NCI-H2029 (cell line): ENCODE measurements at regions not wholly inside any gene's neighbourhood (a gene's known extent, or its start where the extent isn't known, plus 50 kb on each side); places are given as distances from the start of the nearest gene placed in this dataset.
"Not testable (repeated sequence)": the region's sequence is repeated elsewhere in the genome, so short reads cannot be mapped to it uniquely, and the experiment has no call there.

ENCODE experiments used
- DNase-seq: peaks from one replicate; lab custom pipeline; 2025; lab: John Stamatoyannopoulos, UW

DNA sequence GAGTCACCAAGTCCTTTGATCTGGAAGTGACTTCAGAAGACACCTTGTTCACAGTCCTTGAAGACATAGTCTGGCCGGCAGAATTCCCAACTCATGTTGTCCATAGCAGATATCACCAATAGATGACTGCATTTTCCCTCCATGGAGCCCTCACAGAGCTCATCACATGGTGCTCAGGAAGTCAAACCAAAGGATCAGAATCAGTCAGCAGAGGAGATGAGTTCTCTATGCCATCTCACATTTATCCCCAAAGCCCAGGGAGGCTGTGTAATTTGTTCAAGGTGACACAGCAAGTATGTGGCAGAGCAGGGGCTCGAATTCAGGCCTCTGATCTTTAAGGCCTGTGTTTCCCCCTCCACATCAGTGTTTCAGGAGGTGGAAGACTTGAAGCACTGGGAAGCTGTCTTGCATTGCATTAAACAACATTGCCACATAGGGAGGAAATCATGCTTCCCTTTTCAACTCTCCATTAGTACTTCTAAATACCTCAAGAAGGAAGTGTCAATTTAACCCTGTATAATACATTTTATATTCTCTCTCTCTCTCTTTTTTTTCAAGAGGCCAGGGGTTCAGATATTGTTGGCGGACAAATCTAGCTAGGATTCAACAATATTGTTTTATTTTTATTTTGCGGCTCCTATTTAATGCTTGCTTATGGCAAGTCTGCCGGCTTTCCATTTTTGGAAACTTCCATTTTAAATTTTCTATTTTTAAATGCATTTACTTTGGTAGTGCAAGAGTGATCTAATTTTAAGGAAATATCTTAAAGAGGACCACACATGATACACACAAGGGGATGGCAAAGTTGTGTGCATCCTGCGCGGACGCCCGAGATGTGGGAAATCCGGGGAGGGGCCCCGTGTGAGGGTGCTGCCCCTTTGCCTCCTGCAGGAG lies 61.9 kb downstream of the NPIPB5 start:
- DNase-seq, result not testable (repeated sequence)

- not testable (repeated sequence) for DNase-seq
Measured at GRCh38 chr16:22573225-22573530, 62.5 kb downstream of the NPIPB5 start.

- not testable (repeated sequence) for DNase-seq
Measured at GRCh38 chr16:22576506-22576905, 65.8 kb downstream of the NPIPB5 start.

- not testable (repeated sequence) for DNase-seq
Measured at GRCh38 chr16:22583195-22583594, 72.5 kb downstream of the NPIPB5 start.

GRCh38 chr16:22584459-22584858 lies 73.8 kb downstream of the NPIPB5 start:
- DNase-seq, result not testable (repeated sequence)

GRCh38 chr16:22584941-22585340 lies 74.2 kb downstream of the NPIPB5 start:
- DNase-seq, result not testable (repeated sequence)

DNA sequence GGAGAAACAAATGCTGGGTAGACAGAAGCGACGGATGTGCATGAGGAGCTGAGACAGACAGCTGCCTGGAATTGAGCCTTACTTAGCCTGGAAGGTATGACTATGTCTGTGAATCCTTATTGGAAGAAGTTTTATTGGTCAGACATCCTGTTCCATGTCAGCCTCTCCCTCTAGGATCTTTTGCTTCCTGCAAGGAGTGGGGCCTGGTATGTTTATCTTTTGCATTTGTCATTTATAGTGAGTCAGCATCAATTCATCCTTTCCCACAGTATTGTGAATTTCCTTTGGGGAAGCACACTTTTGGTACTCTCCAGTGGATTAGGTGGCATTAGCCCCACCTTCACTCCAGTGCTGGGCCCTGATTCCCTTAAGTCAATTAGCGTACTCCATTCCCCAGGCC lies 74.7 kb downstream of the NPIPB5 start:
- not testable (repeated sequence) for DNase-seq

DNA sequence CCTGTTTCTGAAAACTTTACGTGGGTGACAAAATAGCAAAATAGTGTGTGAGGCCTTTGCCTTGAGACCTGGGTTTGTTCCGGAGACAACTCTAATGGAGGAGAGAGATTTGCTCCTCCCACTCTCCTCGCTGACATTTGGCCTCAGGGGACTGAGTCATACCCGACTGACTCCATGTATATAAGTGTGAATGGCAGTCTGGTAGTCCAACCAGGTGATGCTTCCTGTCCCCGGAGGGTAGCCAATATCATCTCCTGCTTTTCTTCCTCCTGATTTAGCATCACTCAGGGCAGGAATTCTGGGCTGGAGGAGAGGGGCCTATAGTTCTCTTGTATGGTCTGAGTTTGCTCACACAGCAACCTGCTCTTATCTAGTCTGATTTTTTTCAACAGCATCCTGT lies 76.0 kb downstream of the NPIPB5 start:
- not testable (repeated sequence) for DNase-seq

- not testable (repeated sequence) for DNase-seq
Measured at GRCh38 chr16:22589757-22590156, 79.1 kb downstream of the NPIPB5 start.

GRCh38 chr16:22596445-22597045 lies 85.9 kb downstream of the NPIPB5 start:
- DNase-seq, result not testable (repeated sequence)

DNA sequence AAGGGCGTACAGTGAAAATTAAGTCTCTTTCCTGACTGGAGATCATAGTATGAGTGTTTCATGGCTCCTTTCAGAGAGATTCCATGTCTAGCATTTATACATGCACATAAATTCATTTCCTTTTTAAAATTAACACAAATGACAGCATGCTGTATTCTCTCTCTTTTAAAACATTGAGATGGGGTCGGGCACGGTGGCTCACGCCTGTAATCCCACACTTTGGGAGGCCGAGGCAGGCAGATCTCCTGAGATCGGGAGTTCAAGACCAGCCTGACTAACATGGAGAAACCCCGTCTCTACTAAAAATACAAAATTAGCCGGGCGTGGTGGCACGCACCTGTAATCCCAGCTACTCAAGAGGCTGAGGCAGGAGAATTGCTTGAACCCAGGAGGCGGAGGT lies 93.1 kb downstream of the NPIPB5 start:
- not testable (repeated sequence) for DNase-seq

DNA sequence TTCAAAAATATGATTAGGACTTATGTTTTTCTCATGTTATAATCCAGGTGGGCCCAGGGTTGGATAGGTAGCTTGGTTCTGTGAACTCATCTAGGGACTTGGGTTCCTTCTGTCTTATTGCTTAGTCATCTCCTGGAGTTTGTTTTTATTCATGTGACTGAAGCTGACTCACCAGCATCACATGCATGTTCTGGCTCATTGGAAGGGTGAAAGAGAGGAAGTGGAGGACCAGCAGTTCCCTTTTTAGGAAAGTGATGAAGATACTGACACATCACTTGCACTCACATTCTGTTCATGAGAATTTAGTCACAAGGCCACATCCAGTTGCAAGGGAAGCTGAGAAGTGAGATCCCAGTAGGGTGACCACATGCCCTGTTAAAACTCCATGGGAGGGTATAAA lies 95.9 kb downstream of the NPIPB5 start:
- DNase-seq, result not testable (repeated sequence)

- not testable (repeated sequence) for DNase-seq
Measured at GRCh38 chr16:22609798-22610197, 99.1 kb downstream of the NPIPB5 start.

DNA sequence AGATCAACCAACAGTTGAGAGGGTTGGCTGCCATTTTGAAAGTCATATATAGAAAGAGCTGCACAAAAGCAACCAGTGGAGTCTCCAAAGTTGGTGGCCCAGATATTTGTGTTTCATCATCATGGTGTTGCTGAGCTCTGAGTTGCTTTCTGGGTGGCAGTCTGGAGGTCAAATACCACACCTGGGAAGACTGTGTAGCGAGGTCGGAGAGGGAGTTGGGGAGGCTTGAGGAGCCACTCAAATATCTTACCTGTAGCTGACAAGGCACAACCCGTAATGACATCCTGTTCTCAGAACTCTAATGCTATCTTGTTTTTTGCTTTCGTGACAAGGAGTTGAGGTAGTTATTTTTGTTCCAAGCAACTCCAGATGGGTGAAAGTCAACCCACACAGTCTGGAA lies 100.4 kb downstream of the NPIPB5 start:
- not testable (repeated sequence) for DNase-seq

- DNase-seq, result no peak
Measured at GRCh38 chr16:22614271-22614947, 103.7 kb downstream of the NPIPB5 start.

DNA sequence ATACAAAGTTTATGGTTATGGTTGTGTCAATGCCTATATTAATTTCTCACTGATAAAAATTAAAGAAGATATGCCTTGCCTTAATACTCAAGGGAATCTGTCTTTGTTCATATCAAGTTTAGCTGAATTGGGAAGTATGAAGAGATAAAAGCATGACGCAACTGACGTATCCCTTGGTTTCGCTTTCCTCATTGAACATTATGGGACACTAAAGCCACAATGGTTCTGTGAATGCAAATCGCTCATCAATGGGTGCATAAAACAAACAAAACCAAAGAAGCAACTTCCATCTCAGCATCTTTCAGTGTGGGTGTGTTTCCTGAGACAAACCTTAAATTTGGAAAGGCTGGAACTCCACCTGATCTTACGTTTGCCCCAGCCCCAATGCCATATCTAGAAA lies 108.2 kb downstream of the NPIPB5 start:
- DNase-seq, result no peak

DNA sequence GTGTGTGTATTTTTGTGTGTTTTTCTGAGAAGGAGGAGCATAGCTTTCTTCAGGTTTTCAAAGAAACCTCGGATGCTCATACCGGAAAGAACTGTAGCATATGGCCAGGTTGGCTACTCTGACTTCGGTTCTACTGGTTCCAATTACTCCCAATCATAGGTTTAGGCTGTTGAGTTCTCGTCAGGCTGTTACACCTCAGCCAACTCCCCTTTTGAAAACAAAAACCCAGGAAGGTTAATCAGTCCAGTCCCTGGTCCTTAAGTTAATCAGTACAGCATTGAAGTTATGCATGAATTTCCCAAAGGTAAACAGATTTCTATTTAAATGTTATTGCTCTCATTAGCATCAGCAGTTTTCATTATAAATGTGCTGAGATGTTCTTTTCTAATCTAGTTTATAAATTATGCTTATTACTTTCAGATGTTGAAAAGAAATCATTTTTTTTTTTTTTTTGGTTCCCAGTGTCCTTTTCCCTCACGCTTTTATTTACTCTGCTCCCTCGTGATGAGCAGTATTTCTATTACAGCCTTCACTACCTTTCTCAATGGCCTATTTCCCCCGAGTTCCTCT lies 111.0 kb downstream of the NPIPB5 start:
- DNase-seq, result no peak

DNA sequence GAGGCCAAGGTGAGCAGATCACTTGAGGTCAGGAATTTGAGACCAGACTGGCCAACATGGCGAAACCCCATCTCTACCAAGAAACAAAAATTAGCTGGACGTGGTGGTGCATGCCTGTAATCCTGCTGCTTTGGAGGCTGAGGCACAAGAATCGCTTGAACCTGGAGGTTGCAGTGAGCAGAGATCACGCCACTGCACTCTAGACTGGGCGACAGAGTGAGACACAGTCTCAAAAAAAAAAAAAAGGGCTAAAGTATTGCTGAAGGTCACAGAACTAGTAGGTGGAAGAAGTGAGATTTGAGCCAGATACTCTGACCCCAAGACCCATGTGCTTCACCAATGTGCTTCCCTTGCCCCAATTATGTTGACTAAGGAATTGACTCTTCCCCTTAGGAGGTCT lies 112.0 kb downstream of the NPIPB5 start:
- DNase-seq, result no peak

GRCh38 chr16:22623351-22623781 lies 112.7 kb downstream of the NPIPB5 start:
- no peak for DNase-seq

DNA sequence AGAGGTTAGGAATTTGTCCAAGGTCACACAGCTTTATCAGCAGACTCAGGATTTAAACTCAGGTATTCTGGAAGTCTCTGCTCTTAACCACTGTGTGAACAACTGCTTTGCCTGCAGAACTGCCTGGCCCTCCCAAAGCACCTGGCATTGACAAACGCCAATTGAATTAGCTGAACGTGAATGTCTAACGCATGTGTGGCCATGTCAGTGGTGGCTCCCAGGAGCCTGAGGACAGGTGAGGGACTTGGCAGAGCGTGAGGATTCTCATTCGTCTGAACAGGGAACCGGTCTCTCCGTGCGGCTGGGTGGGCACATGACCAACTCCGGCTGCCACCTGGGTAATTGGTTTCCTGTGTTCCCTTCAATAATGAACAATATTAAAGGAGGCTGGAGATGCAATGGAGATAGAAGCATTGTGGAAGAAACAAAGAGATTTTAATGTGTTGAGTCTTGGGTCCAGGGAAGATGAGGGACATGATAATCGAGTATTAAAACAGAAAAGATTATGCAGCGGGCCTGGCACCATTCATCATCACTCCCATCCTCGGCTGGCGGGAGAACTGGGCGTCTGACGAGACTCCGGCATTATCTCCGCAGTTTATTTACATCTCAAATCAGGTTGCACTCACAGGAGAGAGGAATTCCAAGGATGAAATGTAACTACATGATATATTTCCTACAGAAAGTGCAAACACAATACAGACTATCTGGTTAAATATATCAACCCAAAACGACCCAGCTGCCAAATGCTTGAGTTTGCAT lies 113.5 kb downstream of the NPIPB5 start:
- no peak for DNase-seq

GRCh38 chr16:22624800-22625533 lies 114.3 kb downstream of the NPIPB5 start:
- DNase-seq, result no peak
